GM21360 (cell line): ENCODE measurements at regions not wholly inside any gene's neighbourhood (a gene's known extent, or its start where the extent isn't known, plus 50 kb on each side); places are given as distances from the start of the nearest gene placed in this dataset.

ENCODE experiments used
- ATAC-seq: cut with Tn5 transposase; IDR thresholded peaks from one replicate; pipeline ENCODE4 v1.9.1; 2021; ENCODE audit warnings: mild to moderate bottlenecking, moderate library complexity; ENCODE audit not compliant: unreplicated experiment

DNA sequence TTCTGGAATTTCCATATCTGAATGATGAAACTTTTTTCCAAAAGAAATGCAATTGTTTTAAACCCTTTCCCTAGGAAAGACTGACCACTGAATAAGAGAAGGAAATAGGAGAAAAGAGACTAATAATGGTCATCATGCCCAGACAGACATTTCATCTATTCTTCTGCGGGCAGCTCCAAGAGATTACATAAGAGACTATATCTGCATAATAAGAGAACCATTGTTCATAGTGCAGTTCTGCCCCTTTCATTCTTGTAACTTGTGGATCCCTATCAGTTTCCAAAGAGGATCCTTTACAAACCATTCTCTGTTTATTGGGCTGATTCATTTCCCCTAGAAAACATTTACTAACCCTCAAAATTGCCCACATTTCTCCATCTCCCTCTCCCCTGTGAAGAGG is 197.8 kb downstream of the FSCB start:
- no peak for ATAC-seq

DNA sequence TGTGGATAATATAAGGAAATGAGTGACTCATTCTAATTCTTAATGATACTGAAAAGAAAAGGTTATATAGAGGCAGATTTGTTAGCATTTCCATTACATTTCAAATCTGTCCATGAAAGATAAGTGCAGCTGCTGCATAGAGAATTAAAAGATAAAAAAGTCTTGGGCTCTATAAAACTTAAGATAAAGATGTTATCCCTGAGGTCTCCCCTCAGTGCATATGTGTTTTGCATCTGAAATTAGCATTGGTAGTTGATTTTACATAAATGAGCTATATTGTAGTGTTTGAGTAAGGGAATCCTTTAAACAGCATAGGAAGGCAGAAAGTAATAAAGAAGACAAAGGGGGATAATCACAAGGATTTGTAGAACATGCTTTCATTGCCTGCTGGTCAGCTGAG is 206.2 kb downstream of the FSCB start:
- ATAC-seq, result no peak

DNA sequence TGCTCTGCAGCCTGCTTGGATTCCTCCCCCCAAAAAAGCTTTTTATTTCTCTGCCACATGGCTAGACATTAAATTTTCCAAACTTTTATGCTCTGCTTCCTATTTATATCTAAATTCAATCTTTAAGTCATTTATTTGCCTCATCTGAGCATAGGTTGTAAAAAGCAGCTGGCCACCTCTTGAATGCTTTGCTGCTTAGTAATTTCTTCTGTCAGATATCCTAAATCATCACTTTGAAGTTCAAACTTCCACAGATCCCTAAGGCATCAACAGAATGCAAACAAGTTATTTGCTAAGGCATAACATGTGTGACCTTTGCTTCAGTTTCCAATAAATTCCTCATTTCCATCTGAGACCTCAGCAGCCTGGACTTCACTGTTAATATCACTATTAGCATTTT is 209.6 kb downstream of the FSCB start:
- ATAC-seq, result no peak

DNA sequence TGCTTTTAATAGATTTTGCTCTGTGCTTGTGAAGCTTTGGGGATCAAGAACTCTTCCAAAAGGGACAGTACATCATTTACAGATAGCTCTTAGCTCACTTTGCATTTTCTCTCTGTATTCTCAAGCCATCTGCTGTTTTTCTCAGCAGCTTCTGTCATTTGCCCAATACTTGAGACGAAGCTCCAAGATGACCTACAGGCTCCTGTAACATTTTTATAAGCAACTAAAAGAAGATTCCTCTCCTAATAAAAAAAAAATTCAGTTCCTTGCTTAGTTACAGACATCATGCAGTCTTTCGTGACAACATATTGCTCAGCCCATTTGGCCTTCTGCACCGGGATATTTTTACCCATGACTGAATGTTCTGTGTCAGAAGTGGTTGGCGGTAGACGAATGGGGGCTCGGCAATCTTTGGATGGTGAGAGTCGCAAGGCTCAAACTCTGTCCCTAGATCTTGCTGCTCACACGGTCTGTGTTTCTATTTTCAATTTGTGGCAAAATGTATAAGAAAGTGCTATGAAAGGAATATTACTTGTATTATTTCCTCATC is 215.6 kb downstream of the FSCB start:
- ATAC-seq, result no peak

DNA sequence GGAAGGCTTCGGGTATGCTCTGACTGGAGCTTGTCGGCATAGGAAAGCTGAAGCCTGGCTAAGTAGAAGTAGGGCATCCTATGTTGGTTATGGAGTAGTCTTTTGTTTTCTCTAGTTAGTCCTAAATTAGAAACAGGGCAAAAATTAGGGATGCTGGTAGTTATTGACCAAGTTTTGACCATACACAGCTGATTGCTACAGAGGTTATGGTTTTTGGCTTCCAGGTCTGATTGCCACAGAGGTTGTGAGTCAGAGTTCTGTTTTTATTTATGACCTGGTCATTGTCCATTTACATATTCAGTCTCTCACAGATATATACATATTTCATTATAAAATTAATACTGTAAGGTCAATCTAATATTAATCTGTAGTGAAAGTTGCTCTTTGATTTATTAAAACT is 219.2 kb downstream of the FSCB start:
- ATAC-seq, result no peak

DNA sequence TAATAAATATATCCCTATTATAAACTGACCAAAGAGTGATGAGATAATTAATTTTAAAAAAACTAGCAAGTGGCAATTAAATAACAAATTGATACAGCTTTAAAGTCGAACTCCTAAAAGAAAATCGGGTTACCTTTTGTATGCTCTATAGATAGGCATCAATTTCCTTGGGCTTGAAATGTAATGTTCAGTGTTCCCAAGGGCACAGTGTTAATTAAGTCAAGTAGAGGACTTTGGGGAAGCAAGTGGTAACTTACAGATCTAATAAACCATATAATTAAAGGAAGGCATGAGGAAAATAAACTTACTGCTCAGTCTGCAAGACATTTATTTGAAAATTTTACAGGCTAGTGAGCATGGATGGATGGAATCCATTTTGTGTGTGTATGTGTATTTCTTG is 220.9 kb downstream of the FSCB start:
- no peak for ATAC-seq

DNA sequence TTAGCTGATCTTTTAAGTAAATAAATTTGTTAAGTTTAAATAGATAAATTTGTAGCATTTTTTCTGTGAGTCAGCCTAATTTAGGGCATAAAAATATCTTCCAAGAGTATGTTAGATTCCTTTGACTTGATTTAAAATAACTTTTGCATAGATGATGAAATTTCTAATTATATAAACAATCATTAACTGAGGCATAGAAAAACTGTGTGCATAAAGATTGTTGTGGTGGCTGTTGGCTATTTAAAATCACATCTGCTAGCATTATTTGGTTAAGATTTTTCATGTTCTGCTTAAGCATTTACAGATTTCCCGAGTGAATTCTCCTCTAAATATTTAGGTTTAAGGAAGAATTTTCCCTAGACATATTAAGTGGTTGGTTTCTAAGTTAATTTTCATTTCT is 223.2 kb downstream of the FSCB start:
- ATAC-seq, result no peak

DNA sequence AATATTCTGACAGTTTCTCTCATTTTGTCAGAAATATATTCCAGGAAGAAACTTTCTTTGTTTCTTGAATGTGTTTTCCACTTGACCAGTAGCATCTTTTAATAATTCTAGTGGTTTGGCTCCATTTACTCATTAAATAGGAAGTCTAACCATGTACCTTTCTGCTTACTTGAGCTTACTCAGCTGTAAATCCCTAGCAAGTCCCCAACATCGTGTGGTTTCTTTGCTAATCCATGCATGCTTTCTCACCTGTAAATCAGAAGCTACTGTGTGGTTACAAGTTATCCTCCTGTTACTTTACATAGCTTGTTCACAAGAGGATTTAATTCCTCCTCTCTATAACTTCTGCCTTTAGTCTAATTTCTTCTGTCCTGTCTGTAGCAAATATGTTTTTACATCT is 227.7 kb downstream of the FSCB start:
- no peak for ATAC-seq

DNA sequence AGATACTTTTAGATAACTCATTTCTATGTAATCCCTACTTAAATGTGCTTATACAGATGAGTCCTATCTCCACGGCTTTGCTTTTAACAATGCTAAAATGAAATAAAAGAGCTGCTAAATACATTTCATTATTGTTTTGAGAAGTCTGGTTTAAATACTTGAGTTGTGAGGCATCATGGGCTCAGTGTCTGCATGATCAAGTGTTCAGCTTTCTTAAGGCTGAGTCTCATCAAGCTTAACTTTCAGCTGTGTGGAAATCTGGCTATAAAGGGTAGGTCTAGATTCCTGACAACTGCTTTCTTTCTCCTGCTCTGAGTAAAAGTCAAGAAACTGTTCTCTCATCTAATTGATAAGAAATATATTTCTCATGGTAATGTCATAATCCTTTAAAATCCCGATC is 235.4 kb downstream of the FSCB start:
- ATAC-seq, result no peak

DNA sequence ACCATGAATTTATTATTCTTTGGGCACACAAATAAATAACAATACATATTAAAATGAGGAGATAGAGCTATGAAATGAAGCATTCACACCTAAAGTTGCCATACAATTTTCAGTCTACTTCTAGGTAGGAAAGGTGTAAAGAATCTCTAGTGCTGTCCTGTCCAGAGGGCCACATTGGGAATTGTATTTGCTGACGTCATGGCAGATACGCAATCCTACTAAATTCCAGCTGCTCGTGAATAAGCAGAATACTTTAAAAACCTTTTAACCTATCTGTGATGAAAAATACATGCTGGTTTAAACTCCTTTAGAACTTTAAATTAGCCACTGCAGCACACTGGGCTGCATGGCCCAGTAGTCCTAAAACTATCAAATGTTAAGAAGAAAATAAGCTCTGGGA is 236.1 kb downstream of the FSCB start:
- ATAC-seq, result no peak

DNA sequence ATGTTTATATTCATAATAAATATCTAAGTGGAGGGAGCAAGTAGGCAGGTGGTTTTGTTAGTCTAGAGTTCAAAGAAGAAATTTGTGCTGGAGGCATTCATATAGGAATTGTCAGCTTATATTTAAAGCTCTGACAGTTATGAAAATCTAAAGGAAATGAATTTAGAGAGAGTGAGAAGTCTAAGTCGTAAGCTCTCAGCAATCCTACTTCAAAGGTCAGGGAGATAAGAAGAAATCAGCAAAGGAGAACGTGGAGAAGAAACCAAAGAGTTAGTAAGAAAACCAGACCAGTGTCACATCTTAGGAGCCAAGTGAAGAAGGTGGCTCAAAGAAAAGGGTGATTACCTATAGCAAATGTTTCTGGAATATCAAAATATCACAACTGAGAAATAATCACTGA is 241.8 kb downstream of the FSCB start:
- no peak for ATAC-seq

DNA sequence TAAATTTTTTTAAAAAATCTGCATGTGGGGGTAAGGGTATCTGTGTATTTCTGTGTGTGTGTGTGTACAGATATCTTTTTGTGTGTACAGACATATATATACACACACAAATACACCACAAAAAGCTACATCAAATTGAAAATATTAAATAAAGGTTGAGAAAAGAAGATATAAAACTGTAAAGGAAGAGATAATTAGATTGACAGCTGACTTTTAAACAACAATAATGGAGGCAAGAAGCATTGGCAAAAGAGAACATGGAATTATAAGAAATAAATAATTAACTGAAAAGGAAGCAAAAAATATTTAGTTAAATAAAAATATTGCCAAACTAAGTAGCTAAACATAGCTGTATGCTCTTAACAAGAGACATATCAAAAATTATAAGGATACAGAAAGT is 291.4 kb downstream of the FSCB start:
- no peak for ATAC-seq

DNA sequence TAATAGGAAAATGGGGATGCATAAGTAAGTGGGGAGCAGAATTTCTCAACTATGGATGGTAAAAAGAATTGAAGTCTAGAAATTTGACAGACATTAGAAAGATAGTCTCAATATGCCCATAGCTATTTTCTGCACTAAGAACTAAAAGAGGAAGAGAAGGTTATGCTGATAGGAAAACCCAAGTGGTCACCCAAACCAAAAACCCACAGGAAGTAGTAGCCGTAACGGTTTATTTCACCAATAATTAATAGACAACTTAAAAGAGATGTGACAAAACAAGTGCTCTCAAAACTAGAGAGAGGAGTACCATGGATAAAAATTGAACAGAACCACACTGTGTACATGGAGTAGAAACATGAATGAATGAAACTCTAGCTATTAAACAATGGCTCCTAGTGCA is 295.4 kb downstream of the FSCB start:
- no peak for ATAC-seq

DNA sequence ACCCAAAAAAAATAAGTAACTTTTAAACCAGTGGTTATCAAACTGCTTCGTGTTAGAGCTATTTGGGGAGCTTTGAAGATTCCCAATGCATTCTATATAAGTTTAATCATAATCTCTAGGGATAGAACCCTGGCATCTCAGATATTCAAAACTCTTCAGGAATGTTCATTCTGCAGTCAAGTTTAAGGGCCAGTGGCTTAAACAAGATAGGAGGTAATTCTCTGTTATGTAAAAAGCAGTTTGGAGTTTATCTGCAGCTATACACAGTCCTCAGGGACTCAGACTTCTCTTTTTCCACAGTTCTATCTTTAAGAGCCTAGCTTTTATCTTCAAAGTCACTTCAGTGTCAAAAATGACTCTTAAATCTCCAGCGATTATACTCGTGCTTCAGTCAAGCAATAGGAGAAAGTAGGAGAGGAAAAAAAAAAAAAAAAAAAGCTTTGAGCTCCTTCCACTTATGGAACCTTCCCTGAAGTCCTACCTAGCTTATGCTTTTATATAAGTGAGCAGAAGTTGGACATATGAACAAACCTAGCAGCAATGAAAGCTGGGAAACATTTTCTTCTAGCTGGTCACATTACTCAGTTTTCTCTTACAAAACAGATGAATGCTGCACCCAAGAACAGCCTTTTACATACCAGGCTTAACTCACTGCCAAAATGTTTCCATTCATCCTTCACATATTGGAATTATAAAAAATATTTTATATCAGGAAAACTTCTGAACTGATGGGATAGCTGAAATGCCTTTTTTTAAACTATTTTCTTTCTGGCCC is 302.8 kb downstream of the FSCB start:
- ATAC-seq, result no peak

DNA sequence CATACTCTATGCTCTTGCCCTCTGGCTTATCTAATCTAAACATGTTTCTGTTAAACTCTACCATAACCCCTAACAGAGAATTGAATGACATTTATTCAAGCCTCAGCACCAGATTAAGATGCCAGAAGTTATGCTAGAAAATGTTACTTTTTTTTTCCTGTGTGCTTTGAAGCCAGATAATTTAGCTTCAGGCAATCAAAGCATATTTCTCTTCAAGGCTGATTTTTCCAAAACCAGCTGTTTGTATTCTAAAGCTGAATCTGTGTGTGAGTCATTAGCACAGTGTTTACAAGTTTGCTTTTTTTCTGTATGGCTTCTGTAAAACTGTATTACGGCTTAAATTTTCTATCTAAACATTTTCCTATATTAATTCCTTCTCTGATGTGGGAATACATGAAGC is 326.1 kb downstream of the FSCB start:
- ATAC-seq, result no peak

DNA sequence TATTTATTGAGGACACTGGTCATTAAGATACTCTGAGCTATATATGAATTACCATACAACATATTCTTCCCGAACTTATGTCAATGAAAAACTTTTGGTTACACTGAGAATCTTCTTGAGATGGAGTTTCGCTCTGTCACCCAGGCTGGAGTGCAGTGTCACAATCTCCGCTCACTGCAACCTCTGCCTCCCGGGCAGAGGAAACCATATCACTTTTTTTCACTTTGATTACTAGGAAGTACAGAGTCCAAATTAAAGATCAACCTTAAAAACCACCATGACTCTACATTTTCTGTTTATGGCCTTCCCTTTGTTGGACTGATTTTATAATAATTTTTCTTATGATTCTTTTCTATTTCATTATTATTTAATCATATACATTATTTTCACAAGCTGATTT is 336.5 kb downstream of the FSCB start:
- ATAC-seq, result no peak

DNA sequence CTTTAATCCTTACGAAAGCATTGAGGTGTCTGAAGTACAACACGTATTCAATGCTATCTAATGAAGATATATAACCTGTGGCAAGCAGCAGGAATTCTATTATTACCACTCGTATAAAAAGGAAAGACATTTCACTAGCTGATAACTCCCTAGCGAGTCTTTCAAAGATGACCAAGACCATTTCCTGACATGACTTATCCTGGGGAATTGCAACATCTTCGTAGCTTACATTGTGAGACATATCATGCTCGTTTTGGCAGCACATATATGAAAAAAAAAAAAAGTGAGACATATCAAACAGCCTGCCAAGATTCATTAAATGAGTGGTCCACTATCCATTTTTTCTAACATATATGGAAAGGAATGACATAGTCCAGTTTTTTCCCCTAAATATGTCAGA is 337.0 kb downstream of the FSCB start:
- no peak for ATAC-seq

DNA sequence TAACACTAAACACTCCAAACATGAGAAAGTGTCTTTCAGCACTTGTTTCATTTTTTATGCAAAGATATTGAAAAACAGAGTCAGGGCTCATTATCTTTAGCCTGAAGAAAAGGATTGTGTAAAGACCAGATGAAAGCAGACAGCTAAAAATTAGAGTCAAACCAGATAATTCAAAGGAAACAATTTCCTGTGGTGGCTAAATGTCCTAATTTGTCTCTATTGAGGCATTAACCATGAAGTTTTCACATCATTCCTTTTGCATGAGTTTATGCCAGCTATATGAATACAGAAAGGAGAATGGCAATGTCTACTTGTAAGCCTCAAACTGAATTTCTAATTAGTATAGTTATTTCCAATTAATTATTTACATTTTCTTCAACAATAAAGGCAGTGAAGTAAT is 338.5 kb downstream of the FSCB start:
- no peak for ATAC-seq

DNA sequence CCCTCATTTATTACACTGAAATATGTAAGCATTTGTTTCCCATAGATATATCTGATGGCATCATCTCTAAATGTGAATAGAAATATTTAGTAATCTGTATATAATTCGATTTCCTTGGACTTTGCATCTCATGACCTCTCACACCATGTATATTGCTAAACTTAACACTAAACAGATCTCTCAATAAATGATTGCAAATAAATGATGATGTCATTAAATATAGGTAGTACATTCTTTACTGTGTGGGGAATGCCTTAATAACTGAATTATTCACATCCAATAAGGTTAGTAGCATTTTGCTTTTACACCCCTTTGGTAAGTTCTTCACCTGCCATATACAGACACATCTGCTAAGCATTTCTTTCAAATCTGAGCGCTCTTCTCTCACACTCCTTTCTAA is 340.5 kb downstream of the FSCB start:
- no peak for ATAC-seq

DNA sequence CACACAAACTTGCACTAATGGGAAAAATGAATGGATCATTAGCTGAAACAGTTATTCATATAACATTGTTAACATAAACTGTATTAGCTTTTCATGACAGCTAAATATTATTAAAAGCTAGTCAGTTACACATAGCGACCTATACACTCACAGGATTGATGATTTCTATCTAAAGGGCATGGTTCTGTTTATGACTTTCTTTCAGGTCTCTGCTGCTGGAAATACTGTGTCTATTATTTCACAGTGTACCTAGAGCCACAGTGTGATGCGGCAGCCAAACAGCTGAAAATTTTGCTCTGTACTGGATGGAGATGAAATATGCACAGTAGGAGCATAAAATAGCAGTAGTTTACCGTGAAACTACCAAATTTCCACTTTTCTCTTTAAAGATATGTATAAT is 341.1 kb downstream of the FSCB start:
- ATAC-seq, result no peak

DNA sequence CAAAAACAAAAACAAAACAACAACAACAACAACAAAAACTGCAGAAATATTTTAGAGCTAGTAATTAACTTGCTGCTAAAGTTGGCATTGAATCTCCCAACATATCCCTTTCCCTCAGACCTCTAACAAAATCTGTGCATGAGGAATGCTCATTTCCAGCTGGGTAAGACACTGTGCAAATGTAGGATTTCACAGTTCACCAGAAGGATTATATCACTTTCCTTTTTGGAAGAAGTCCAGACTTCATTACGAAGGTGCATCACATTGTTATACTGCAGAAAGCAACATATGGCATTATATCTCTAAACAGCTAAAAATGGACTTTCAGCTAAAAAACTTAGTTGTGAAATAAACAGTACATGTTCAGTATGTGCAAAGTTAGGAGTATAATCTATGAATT is 341.8 kb downstream of the FSCB start:
- ATAC-seq, result no peak

DNA sequence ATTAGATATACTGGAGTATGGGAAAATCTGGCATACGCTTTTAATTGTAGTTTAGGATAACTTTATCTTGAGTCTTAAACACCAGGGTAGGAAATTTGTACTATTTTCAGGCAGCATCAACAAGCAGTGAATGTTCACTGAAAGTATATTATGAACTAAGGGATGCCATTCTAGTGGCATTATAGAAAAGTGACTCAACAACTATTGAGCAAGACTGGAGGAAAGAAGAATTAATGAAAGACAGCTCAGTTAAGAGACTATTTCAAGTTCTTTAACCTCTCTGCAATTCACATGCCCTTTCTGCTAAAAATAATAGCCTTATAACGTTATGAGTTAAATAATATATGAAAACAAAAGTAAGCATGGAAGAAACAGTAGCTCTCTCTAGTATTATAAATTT is 343.1 kb downstream of the FSCB start:
- no peak for ATAC-seq

DNA sequence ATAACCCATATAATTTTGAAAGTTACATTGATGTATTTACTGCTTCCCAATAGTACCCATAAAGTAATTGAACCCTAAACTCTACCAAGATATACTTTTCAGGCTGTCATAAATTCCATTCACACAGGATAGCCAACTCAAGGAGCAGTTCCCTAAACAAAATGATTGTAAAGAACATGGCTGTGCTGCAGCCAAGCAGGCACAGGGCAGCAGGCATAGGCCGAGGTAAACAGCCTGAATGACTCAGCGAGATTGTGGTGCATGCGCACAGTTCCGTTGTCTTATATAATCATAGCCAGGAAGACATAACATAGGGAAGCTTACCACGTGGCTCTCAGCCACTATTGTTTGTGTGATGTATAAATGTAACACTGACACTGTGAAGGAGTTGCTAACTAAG is 344.9 kb downstream of the FSCB start:
- ATAC-seq, result no peak
